OCI-LY3 (cell line): ENCODE measurements at regions not wholly inside any gene's neighbourhood (a gene's known extent, or its start where the extent isn't known, plus 50 kb on each side); places are given as distances from the start of the nearest gene placed in this dataset.
"Not testable (repeated sequence)": the region's sequence is repeated elsewhere in the genome, so short reads cannot be mapped to it uniquely, and the experiment has no call there.

Experiments
- H2AFZ ChIP-seq: fragments of 200-600, 300-600 bp; shearing (Covaris generic); 2 replicates; pipeline ENCODE4 v1.6.0; 2014; ENCODE audit warnings: antibody characterized with exemption, low read depth, low read length
- H3K27ac ChIP-seq: fragments of 200-600, 300-600 bp; sonication (generic); 2 replicates; pipeline ENCODE4 v1.5.1; 2014; ENCODE audit warnings: mild to moderate bottlenecking, low read length, moderate library complexity, mixed read lengths
- H3K27me3 ChIP-seq: fragments of 200-600, 300-600 bp; sonication (generic); 2 replicates; pipeline ENCODE4 v1.6.1; 2014; ENCODE audit warnings: low read depth, low read length, mixed read lengths
- H3K36me3 ChIP-seq: fragments of 200-600, 300-600 bp; sonication (generic); replicated peaks from 2 replicates; pipeline ENCODE3; 2014; ENCODE audit warnings: low read depth, low read length, mixed read lengths
- H3K4me1 ChIP-seq: fragments of 300-600, 200-600 bp; sonication (generic); 2 replicates; pipeline ENCODE4 v1.6.1; 2014; ENCODE audit warnings: low read length, mixed read lengths
- H3K4me2 ChIP-seq: fragments of 200-600, 300-600 bp; sonication (generic); 2 replicates; pipeline ENCODE4 v1.6.1; 2014; ENCODE audit warnings: low read length, mixed read lengths
- H3K4me3 ChIP-seq: fragments of 300-600, 200-600 bp; sonication (generic); 2 replicates; pipeline ENCODE4 v1.5.1; 2014; ENCODE audit warnings: antibody characterized with exemption, mild to moderate bottlenecking, low read length, moderate library complexity
- H3K79me2 ChIP-seq: fragments of 300-600, 200-600 bp; shearing (Covaris generic); 2 replicates; pipeline ENCODE4 v1.6.1; 2014; ENCODE audit warnings: mild to moderate bottlenecking, low read length, mixed read lengths
- H3K9ac ChIP-seq: fragments of 300-600, 200-600 bp; shearing (Covaris generic); 2 replicates; pipeline ENCODE4 v1.6.0; 2014; ENCODE audit warnings: mild to moderate bottlenecking, low read length, moderate library complexity
- H3K9me3 ChIP-seq: fragments of 200-600, 300-600 bp; shearing (Covaris generic); 2 replicates; pipeline ENCODE4 v1.6.1; 2014; ENCODE audit warnings: low read length, mixed read lengths; ENCODE audit not compliant: insufficient read depth
- H4K20me1 ChIP-seq: fragments of 200-600, 300-600 bp; sonication (generic); 2 replicates; pipeline ENCODE4 v1.6.1; 2016; ENCODE audit warnings: low read length, mixed read lengths; ENCODE audit not compliant: insufficient read depth
- EZH2phosphoT487 ChIP-seq: fragments of 200-600 bp; shearing (Covaris generic); IDR thresholded peaks from 2 replicates; pipeline ENCODE4 v1.6.1; 2018; ENCODE audit warnings: antibody characterized with exemption, mixed run types, low read depth
- TF ChIP-seq, protein P1 (sequence below): fragments of 200-600, 300-600 bp; sonication (generic); IDR thresholded peaks from 2 replicates; pipeline ENCODE4 v1.5.1; 2014; ENCODE audit warnings: antibody characterized with exemption, low read length, low read depth

DNA sequence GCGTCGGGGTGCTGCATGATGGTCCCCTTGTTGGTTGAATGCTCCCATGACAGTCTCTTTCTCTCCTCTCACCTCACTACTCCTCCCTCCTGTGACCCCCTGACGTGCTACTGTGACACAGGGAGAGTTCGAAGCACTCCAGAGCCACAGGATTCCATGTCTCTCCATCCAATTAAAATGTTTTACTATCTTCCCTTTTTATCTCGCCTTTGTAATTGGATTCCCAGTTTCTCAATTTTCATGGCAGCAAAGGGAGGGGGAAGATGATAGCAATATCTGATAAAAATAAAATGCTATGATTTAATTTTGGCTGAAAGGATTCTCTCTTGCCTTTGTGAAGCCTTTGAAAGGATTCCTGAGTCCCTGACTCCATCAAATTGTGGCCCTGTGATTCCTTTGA, 271.9 kb upstream of the SLC14A2 start:
- H3K9ac ChIP-seq: no peak overlapping the region
- H3K4me3 ChIP-seq: no peak overlapping the region
- H3K27me3 ChIP-seq: peaks cover 32% of the 10 kb centered on the region
- no peak overlapping the region for H3K27ac ChIP-seq
- no peaks in the 10 kb centered on the region for H3K79me2 ChIP-seq
- no peaks in the 10 kb centered on the region for H3K4me1 ChIP-seq
- TF ChIP-seq, protein P1, sequence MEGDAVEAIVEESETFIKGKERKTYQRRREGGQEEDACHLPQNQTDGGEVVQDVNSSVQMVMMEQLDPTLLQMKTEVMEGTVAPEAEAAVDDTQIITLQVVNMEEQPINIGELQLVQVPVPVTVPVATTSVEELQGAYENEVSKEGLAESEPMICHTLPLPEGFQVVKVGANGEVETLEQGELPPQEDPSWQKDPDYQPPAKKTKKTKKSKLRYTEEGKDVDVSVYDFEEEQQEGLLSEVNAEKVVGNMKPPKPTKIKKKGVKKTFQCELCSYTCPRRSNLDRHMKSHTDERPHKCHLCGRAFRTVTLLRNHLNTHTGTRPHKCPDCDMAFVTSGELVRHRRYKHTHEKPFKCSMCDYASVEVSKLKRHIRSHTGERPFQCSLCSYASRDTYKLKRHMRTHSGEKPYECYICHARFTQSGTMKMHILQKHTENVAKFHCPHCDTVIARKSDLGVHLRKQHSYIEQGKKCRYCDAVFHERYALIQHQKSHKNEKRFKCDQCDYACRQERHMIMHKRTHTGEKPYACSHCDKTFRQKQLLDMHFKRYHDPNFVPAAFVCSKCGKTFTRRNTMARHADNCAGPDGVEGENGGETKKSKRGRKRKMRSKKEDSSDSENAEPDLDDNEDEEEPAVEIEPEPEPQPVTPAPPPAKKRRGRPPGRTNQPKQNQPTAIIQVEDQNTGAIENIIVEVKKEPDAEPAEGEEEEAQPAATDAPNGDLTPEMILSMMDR: no peak
- no peak for TF ChIP-seq EZH2phosphoT487
- H3K36me3 ChIP-seq: no peaks in the 10 kb centered on the region
- no peaks in the 10 kb centered on the region for H4K20me1 ChIP-seq
- no peak overlapping the region for H2AFZ ChIP-seq
- no peaks in the 10 kb centered on the region for H3K9me3 ChIP-seq
- no peak overlapping the region for H3K4me2 ChIP-seq

- not testable (repeated sequence) for H4K20me1 ChIP-seq, H3K4me3 ChIP-seq, H3K27ac ChIP-seq, H2AFZ ChIP-seq, H3K9ac ChIP-seq, H3K9me3 ChIP-seq, H3K4me1 ChIP-seq, H3K79me2 ChIP-seq, H3K4me2 ChIP-seq, H3K36me3 ChIP-seq
- peaks cover 41% of the 10 kb centered on the region for H3K27me3 ChIP-seq
These were observed 270.6 kb upstream of the SLC14A2 start for GRCh38 chr18:45344680-45345079.

- Histone ChIP-seq H3K79me2 (no peaks in the 10 kb centered on the region), H3K27ac (no peak overlapping the region), H2AFZ (no peak overlapping the region), H3K27me3 (peaks cover 56% of the 10 kb centered on the region), H3K9me3 (no peaks in the 10 kb centered on the region), H3K4me2 (no peak overlapping the region), H4K20me1 (no peaks in the 10 kb centered on the region), H3K4me3 (no peak overlapping the region), H3K9ac (no peak overlapping the region), H3K4me1 (no peaks in the 10 kb centered on the region), H3K36me3 (no peaks in the 10 kb centered on the region)
- no peak for TF ChIP-seq EZH2phosphoT487
- TF ChIP-seq, protein P1: no peak
These were observed 266.3 kb upstream of the SLC14A2 start for GRCh38 chr18:45349019-45349418.

GRCh38 chr18:45349467-45349866, 265.8 kb upstream of the SLC14A2 start:
- no peaks in the 10 kb centered on the region for H3K4me1 ChIP-seq
- no peaks in the 10 kb centered on the region for H3K79me2 ChIP-seq
- peaks cover 60% of the 10 kb centered on the region for H3K27me3 ChIP-seq
- no peak overlapping the region for H3K4me2 ChIP-seq
- H3K36me3 ChIP-seq: no peaks in the 10 kb centered on the region
- no peak overlapping the region for H2AFZ ChIP-seq
- no peak overlapping the region for H3K4me3 ChIP-seq
- H3K9ac ChIP-seq: no peak overlapping the region
- TF ChIP-seq, protein P1: no peak
- no peak for TF ChIP-seq EZH2phosphoT487
- H3K27ac ChIP-seq: no peak overlapping the region
- no peaks in the 10 kb centered on the region for H3K9me3 ChIP-seq
- no peaks in the 10 kb centered on the region for H4K20me1 ChIP-seq
